ENCODE measurements at regions not wholly inside any gene's neighbourhood (a gene's known extent, or its start where the extent isn't known, plus 50 kb on each side); places are given as distances from the start of the nearest gene placed in this dataset.

GRCh38 chr1:67495327-67495726 is 65.1 kb upstream of the SERBP1 start:
- H3K4me1 Mint-ChIP-seq, result peaks cover 1% of the 10 kb centered on the region
- Histone ChIP-seq H3K9ac (ENCODE audit: low read length) (no peak overlapping the region), H3K4me1 (ENCODE audit: control insufficient read depth in 2 of 2, insufficient read depth in 2 of 2, low read length in 2 of 2) (peaks cover 0 to 2% of the 10 kb centered on the region in 2 donors), H2AFZ (ENCODE audit: insufficient read depth, low read depth, low read length, poor library complexity, severe bottlenecking) (no peak overlapping the region), H3K36me3 (replicated peaks in 1 of 2; ENCODE audit: control extremely low read depth in 1 of 2, control insufficient read depth in 1 of 2, extremely low read depth in 1 of 2, insufficient read depth in 2 of 2, low read length in 1 of 2) (no peaks in the 10 kb centered on the region), H3K27ac (ENCODE audit: low read length in 2 of 2) (no peak overlapping the region), H3K79me2 (ENCODE audit: control insufficient read depth, insufficient read depth, low read length) (no peaks in the 10 kb centered on the region), H3K4me2 (replicated peaks; ENCODE audit: low read depth, low read length, poor library complexity, severe bottlenecking) (no peak overlapping the region), H3K4me3 (ENCODE audit: control extremely low read depth in 1 of 5, extremely low read depth in 1 of 5, insufficient read depth in 1 of 5, low read depth in 2 of 5, low read length in 4 of 5) (no peak overlapping the region), H3K9me3 (ENCODE audit: control extremely low read depth in 1 of 3, control insufficient read depth in 2 of 3, insufficient read depth in 1 of 3, low read length in 2 of 3) (no peaks in the 10 kb centered on the region), H4K20me1 (ENCODE audit: control insufficient read depth, insufficient read depth, low read length, poor library complexity, severe bottlenecking) (no peaks in the 10 kb centered on the region), H3K27me3 (replicated peaks in 1 of 4; ENCODE audit: control extremely low read depth in 1 of 4, control insufficient read depth in 3 of 4, insufficient read depth in 4 of 4, low read length in 3 of 4) (no peaks in the 10 kb centered on the region)
- ATAC-seq (ENCODE audit: low read depth) (no peak), DNase-seq (no peak)
- intact Hi-C loops (cut with micrococcal nuclease), result no loop called here
- no peak overlapping the region for H3K27ac Mint-ChIP-seq
- TF ChIP-seq CTCF (IDR thresholded peaks at IDR 0.05) (no peak), EZH2 (IDR thresholded peaks at IDR 0.05; ENCODE audit: borderline replicate concordance, insufficient read depth, low read depth, low read length, poor library complexity, severe bottlenecking) (no peak)
- POLR2A ChIA-PET, result no interaction called here
- H3K4me3 Mint-ChIP-seq, result no peak overlapping the region
- H3K27me3 Mint-ChIP-seq, result peaks cover under 1% of the 10 kb centered on the region
- CTCF ChIA-PET, result interaction anchor here (1.0 to 2.7 kb wide), 2 partner anchors 11 to 282 kb away, joined by 3 to 12 read pairs; no protein-coding TSS in a partner anchor
- 100% methylated on average over 1 of the region's 6 CpGs for WGBS (ENCODE audit: insufficient coverage)
- no peaks in the 10 kb centered on the region for H3K9me3 Mint-ChIP-seq (ENCODE audit: insufficient read depth)

GRCh38 chr1:67496329-67496728 is 66.1 kb upstream of the SERBP1 start:
- TF ChIP-seq EZH2 (IDR thresholded peaks at IDR 0.05; ENCODE audit: borderline replicate concordance, insufficient read depth, low read depth, low read length, poor library complexity, severe bottlenecking), result no peak
- TF ChIP-seq CTCF (IDR thresholded peaks at IDR 0.05), result no peak
- no peak overlapping the region for H3K4me2 ChIP-seq (replicated peaks; ENCODE audit: low read depth, low read length, poor library complexity, severe bottlenecking)
- H3K27me3 ChIP-seq (replicated peaks in 1 of 4; ENCODE audit: control extremely low read depth in 1 of 4, control insufficient read depth in 3 of 4, insufficient read depth in 4 of 4, low read length in 3 of 4), result peaks cover 0 to 6% (median 0%) of the 10 kb centered on the region in 4 experiments
- no peaks in the 10 kb centered on the region for H3K79me2 ChIP-seq (ENCODE audit: control insufficient read depth, insufficient read depth, low read length)
- ATAC-seq (ENCODE audit: low read depth) (no peak), DNase-seq (no peak)
- ChIA-PET CTCF (interaction anchor here (0.7 to 2.7 kb wide), 5 partner anchors 7 to 286 kb away, joined by 4 to 17 read pairs (median 5); no protein-coding TSS in a partner anchor), POLR2A (no interaction called here)
- no peak overlapping the region for H3K27ac Mint-ChIP-seq
- H3K9ac ChIP-seq (ENCODE audit: low read length), result no peak overlapping the region
- no peaks in the 10 kb centered on the region for H3K9me3 Mint-ChIP-seq (ENCODE audit: insufficient read depth)
- no peaks in the 10 kb centered on the region for H4K20me1 ChIP-seq (ENCODE audit: control insufficient read depth, insufficient read depth, low read length, poor library complexity, severe bottlenecking)
- H3K27ac ChIP-seq (ENCODE audit: low read length in 2 of 2), result no peak overlapping the region
- whole genome bisulfite sequencing (ENCODE audit: insufficient coverage), result 64% methylated on average over 5 of the region's 9 CpGs
- H3K27me3 Mint-ChIP-seq, result peaks cover 7% of the 10 kb centered on the region
- no peak overlapping the region for H3K4me3 ChIP-seq (ENCODE audit: control extremely low read depth in 1 of 5, extremely low read depth in 1 of 5, insufficient read depth in 1 of 5, low read depth in 2 of 5, low read length in 4 of 5)
- H3K4me1 ChIP-seq (ENCODE audit: control insufficient read depth in 2 of 2, insufficient read depth in 2 of 2, low read length in 2 of 2), result peaks cover 3 to 6% of the 10 kb centered on the region in 2 donors
- no peak overlapping the region for H2AFZ ChIP-seq (ENCODE audit: insufficient read depth, low read depth, low read length, poor library complexity, severe bottlenecking)
- H3K4me3 Mint-ChIP-seq, result no peak overlapping the region
- no peaks in the 10 kb centered on the region for H3K36me3 ChIP-seq (replicated peaks in 1 of 2; ENCODE audit: control extremely low read depth in 1 of 2, control insufficient read depth in 1 of 2, extremely low read depth in 1 of 2, insufficient read depth in 2 of 2, low read length in 1 of 2)
- H3K4me1 Mint-ChIP-seq, result peaks cover 4% of the 10 kb centered on the region
- no peaks in the 10 kb centered on the region for H3K9me3 ChIP-seq (ENCODE audit: control extremely low read depth in 1 of 3, control insufficient read depth in 2 of 3, insufficient read depth in 1 of 3, low read length in 2 of 3)
- intact Hi-C loops (cut with micrococcal nuclease), result no loop called here
